HepG2 (cell line): ENCODE measurements at regions not wholly inside any gene's neighbourhood (a gene's known extent, or its start where the extent isn't known, plus 50 kb on each side); places are given as distances from the start of the nearest gene placed in this dataset.

Experiments used
- ATAC-seq: fragments of 200-7000 bp; cut with Tn5 transposase; 3 replicates; pipeline ENCODE4 v1.9.1; 2020; ENCODE audit warnings: mild to moderate bottlenecking, moderate library complexity
- BruUV-seq: library from RNA; stranded (reverse); fragments of 400-500 nt; replicated peaks from 2 replicates; lab custom pipeline; 2021; lab: Mats Ljungman, UMichigan
- CTCF ChIA-PET: fragments of 300-600 bp; formaldehyde crosslinking; extraction: SDS; loops from one replicate; lab custom pipeline; 2021; ENCODE audit warnings: low total read pairs, inconsistent platforms, low intra/inter-chr PET ratio; lab: Yijun Ruan, JAX
- POLR2A ChIA-PET: fragments of 350-600 bp; sonication (Branson Sonifier 250); formaldehyde crosslinking; loops from one replicate; lab custom pipeline; 2020; ENCODE audit warnings: antibody characterized with exemption, inconsistent platforms; lab: Yijun Ruan, JAX
- DNase-seq: peaks from one replicate; pipeline ENCODE4 v3.0.0-alpha.2; 2015; ENCODE audit warnings: low spot score
- FAIRE-seq: peaks from 3 replicates; lab custom pipeline; 2011; peaks lifted over from hg19 to GRCh38; lab: Jason Lieb, UNC
- H2AFZ ChIP-seq: one replicate; pipeline ENCODE4 v1.6.1; 2011; ENCODE audit warnings: low read length, inconsistent platforms
- H3K27ac ChIP-seq: fragments of 300-600 bp; 3 replicates; pipeline ENCODE4 v1.8.0; 2011; ENCODE audit warnings: mixed run types, mild to moderate bottlenecking, mixed read lengths, low read length, inconsistent platforms; ENCODE audit not compliant: insufficient read depth; ENCODE audit errors: extremely low read length
- H3K27me3 ChIP-seq, 2 experiments: fragments of 200-600 bp in 1 of 2; 2 replicates in 1 of 2; 3 replicates in 1 of 2; pipeline versions ENCODE4 v1.6.0 to v1.8.0; 2011; ENCODE audit warnings: low read length in 2 of 2, mild to moderate bottlenecking in 2 of 2, moderate library complexity in 2 of 2, inconsistent platforms in 1 of 2; ENCODE audit not compliant: insufficient read depth in 2 of 2, control insufficient read depth in 1 of 2
- H3K36me3 ChIP-seq, 2 experiments: fragments of 200-600 bp in 1 of 2; replicated peaks in 1 of 2; 2 replicates in 1 of 2; 3 replicates in 1 of 2; pipeline versions ENCODE4 v1.5.1 to v1.8.0; 2011; ENCODE audit warnings: low read length in 2 of 2, inconsistent platforms in 1 of 2; ENCODE audit not compliant: insufficient read depth in 2 of 2, control insufficient read depth in 1 of 2
- H3K4me1 ChIP-seq: 2 replicates; pipeline ENCODE4 v1.5.1; 2012; ENCODE audit warnings: low read length, inconsistent platforms; ENCODE audit not compliant: insufficient read depth
- H3K4me2 ChIP-seq: 2 replicates; pipeline ENCODE4 v1.6.0; 2011; ENCODE audit warnings: low read depth, low read length, inconsistent platforms
- H3K4me3 ChIP-seq, 3 experiments: fragments of 200-600 bp in 1 of 3; sonication (generic), shearing (Covaris generic) in 1 of 3; replicated peaks in 1 of 3; 2 replicates each; pipeline ENCODE4 v1.5.1; 2011 to 2016; ENCODE audit warnings: low read length in 3 of 3, inconsistent platforms in 2 of 3, low read depth in 2 of 3, mild to moderate bottlenecking in 2 of 3, control low read depth in 1 of 3, mixed read lengths in 1 of 3; ENCODE audit not compliant: insufficient read depth in 1 of 3
- H3K79me2 ChIP-seq: one replicate; pipeline ENCODE4 v1.6.1; 2011; ENCODE audit warnings: low read length, inconsistent platforms; ENCODE audit not compliant: insufficient read depth
- H3K9ac ChIP-seq: 2 replicates; pipeline ENCODE4 v1.6.0; 2011; ENCODE audit warnings: mild to moderate bottlenecking, low read depth, low read length, inconsistent platforms; ENCODE audit not compliant: insufficient read depth
- H3K9me3 ChIP-seq: 2 replicates; pipeline ENCODE4 v1.5.1; 2012; ENCODE audit warnings: mild to moderate bottlenecking, low read length
- H4K20me1 ChIP-seq: 2 replicates; pipeline ENCODE4 v1.6.0; 2011; ENCODE audit warnings: inconsistent platforms, mild to moderate bottlenecking, low read length, moderate library complexity; ENCODE audit not compliant: insufficient read depth
- BHLHE40 ChIP-seq: IDR thresholded peaks from 2 replicates; pipeline ENCODE4 v1.6.1; 2011; ENCODE audit warnings: low read length, improper control_type of control experiment
- FOXA1 ChIP-seq, 2 experiments: fragments of 450-650 bp in 1 of 2; sonication (generic) in 1 of 2; formaldehyde crosslinking in 1 of 2; IDR thresholded peaks; 2 replicates each; pipeline versions ENCODE4 v1.4.0 to v1.6.1; 2016 to 2020; ENCODE audit warnings: missing genetic modification reagents in 1 of 2
- HOXA3 ChIP-seq: sonication (generic); formaldehyde crosslinking; IDR thresholded peaks from 2 replicates; pipeline ENCODE4 v1.5.0; 2020; ENCODE audit warnings: missing genetic modification reagents
- IRF2 ChIP-seq: IDR thresholded peaks from 2 replicates; pipeline ENCODE4 v1.6.1; 2018; ENCODE audit warnings: missing genetic modification reagents, missing compliant biosample characterization
- NFIC ChIP-seq: IDR thresholded peaks from 2 replicates; pipeline ENCODE4 v1.6.1; 2012; ENCODE audit warnings: mild to moderate bottlenecking, low read length, inconsistent platforms
- POLR2AphosphoS5 ChIP-seq: IDR thresholded peaks from 2 replicates; pipeline ENCODE4 v1.6.1; 2012; ENCODE audit warnings: low read depth, low read length
- SP4 ChIP-seq: sonication (generic); formaldehyde crosslinking; IDR thresholded peaks from 2 replicates; pipeline ENCODE4 v1.8.1; 2023; ENCODE audit warnings: mild to moderate bottlenecking, missing genetic modification reagents
- ZNF33B ChIP-seq: sonication (generic); formaldehyde crosslinking; IDR thresholded peaks from 2 replicates; pipeline ENCODE4 v1.5.1; 2020; ENCODE audit warnings: mild to moderate bottlenecking, missing genetic modification reagents
- ZNF652 ChIP-seq: IDR thresholded peaks from 2 replicates; pipeline ENCODE4 v1.6.1; 2016; ENCODE audit warnings: low read depth, borderline replicate concordance
- ZNF761 ChIP-seq: sonication (generic); formaldehyde crosslinking; conservative IDR thresholded peaks from 2 replicates; pipeline ENCODE4 v1.4.0; 2020; ENCODE audit warnings: mild to moderate bottlenecking, missing genetic modification reagents
- ZNF772 ChIP-seq: sonication (generic); formaldehyde crosslinking; IDR thresholded peaks from 2 replicates; pipeline ENCODE4 v1.5.0; 2020; ENCODE audit warnings: mild to moderate bottlenecking, missing genetic modification reagents
- ZSCAN9 ChIP-seq: IDR thresholded peaks from 2 replicates; pipeline ENCODE4 v1.6.1; 2016; ENCODE audit warnings: borderline replicate concordance
- WGBS: methylation state at CpG from one replicate; pipeline ENCODE4 v1.1.6; 2017; ENCODE audit warnings: low lambda C conversion rate; 5-methylcytosine and 5-hydroxymethylcytosine counted together
- in situ Hi-C: cut with HindIII; loops from 2 replicates; pipeline ENCODE4 v1.10.0; 2017; ENCODE audit warnings: low pct_unique_long_range_greater_than_20kb; ENCODE audit not compliant: extremely low pct_ligation_motif_present
- intact Hi-C: fragments of 100-400 bp; cut with micrococcal nuclease; formaldehyde crosslinking; loops from one replicate; pipeline ENCODE4 v1.10.0; 2022; ENCODE audit not compliant: unreplicated experiment
- TF ChIP-seq, protein P1 (sequence below): sonication (generic); formaldehyde crosslinking; IDR thresholded peaks from 2 replicates; pipeline ENCODE4 v1.8.0; 2022; ENCODE audit warnings: mild to moderate bottlenecking, missing genetic modification reagents, moderate library complexity
- TF ChIP-seq, protein P2 (sequence below): sonication (generic); formaldehyde crosslinking; IDR thresholded peaks from 2 replicates; pipeline ENCODE4 v1.4.0; 2020; ENCODE audit warnings: mild to moderate bottlenecking, missing genetic modification reagents
- TF ChIP-seq, protein P3 (sequence below): IDR thresholded peaks from 2 replicates; pipeline ENCODE4 v1.6.1; 2016
- TF ChIP-seq, protein P4 (sequence below): sonication (generic); formaldehyde crosslinking; IDR thresholded peaks from 2 replicates; pipeline ENCODE4 v1.4.0; 2020; ENCODE audit warnings: mild to moderate bottlenecking, missing genetic modification reagents

DNA sequence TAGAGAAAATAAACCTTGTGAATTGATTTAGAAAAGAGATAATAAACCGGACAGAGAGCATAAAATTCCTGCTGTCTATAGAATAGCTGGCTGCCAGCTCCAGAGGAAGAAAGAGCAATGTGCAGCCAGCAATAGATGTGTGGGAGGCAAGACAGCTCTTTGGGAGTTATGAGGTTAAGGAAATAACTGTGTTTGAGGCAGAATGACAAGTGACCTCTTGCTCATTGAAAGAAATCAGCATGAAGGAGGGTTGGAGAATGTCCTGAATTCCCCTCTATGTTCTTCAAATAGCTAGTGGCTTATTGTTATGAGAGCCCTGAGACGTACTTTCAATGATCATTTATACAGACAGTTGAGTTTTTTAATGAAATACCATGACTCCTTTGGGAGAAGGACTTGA is 1009.9 kb upstream of the NXPH2 start:
- intact Hi-C loops, result loop anchor here (2.0 to 5.0 kb wide), 2 partner anchors 203 to 1072 kb away; no protein-coding TSS in a partner anchor
- 3% methylated on average over 2 of the region's 2 CpGs for WGBS
- H3K27me3 ChIP-seq, result no peaks in the 10 kb centered on the region
- FAIRE-seq (no peak), ATAC-seq (no peak), DNase-seq (no peak)
- no peaks in the 10 kb centered on the region for H3K9me3 ChIP-seq
- H3K27ac ChIP-seq, result no peak overlapping the region
- no peaks in the 10 kb centered on the region for H3K79me2 ChIP-seq
- H2AFZ ChIP-seq, result no peak overlapping the region
- H3K9ac ChIP-seq, result no peak overlapping the region
- no peaks in the 10 kb centered on the region for H3K36me3 ChIP-seq
- no TSS peak for BruUV-seq
- in situ Hi-C loops, result loop anchor here (25.0 kb wide), 1 partner anchor 1072 kb away; no protein-coding TSS in a partner anchor
- H3K4me1 ChIP-seq, result no peaks in the 10 kb centered on the region
- no peak overlapping the region for H3K4me2 ChIP-seq
- CTCF ChIA-PET, result no interaction called here
- no peak overlapping the region for H3K4me3 ChIP-seq
- H4K20me1 ChIP-seq, result no peaks in the 10 kb centered on the region
- TF ChIP-seq BHLHE40 (no peak), IRF2 (CRISPR knock-in tag) (no peak), ZNF761 (no peak), FOXA1 (IDR thresholded peaks at IDR 0.05) (no peak), FOXA1 (CRISPR knock-in tag; IDR thresholded peaks at IDR 0.05) (no peak), ZSCAN9 (CRISPR knock-in tag) (no peak), ZNF772 (CRISPR knock-in tag) (no peak), HOXA3 (CRISPR knock-in tag) (no peak)
- TF ChIP-seq, protein P1, sequence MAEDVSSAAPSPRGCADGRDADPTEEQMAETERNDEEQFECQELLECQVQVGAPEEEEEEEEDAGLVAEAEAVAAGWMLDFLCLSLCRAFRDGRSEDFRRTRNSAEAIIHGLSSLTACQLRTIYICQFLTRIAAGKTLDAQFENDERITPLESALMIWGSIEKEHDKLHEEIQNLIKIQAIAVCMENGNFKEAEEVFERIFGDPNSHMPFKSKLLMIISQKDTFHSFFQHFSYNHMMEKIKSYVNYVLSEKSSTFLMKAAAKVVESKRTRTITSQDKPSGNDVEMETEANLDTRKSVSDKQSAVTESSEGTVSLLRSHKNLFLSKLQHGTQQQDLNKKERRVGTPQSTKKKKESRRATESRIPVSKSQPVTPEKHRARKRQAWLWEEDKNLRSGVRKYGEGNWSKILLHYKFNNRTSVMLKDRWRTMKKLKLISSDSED (CRISPR knock-in tag), result no peak
- POLR2A ChIA-PET, result no interaction called here

DNA sequence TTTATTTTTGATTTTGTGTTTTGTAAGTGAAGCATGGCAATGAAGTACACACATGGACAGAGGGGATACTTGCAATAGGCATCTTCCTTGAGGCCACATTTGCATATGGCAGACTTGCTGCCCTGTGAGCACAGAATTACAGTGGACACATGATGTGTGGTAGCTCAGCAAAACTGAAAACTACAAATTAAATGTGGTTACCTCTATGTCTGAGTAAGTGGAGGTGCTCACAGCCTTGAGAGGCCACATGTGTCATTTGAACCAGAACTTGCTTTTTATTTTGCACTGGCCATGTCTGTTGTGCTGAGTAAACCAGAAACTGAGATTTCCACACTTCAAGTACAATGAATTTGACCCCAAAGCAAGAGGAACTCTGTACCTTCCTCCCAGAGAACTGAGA is 998.5 kb upstream of the NXPH2 start:
- H3K9me3 ChIP-seq, result no peaks in the 10 kb centered on the region
- no peak overlapping the region for H3K27ac ChIP-seq
- in situ Hi-C loops (loop anchor here (25.0 kb wide), 1 partner anchor 1084 kb away; no protein-coding TSS in a partner anchor), intact Hi-C loops (no loop called here)
- BruUV-seq, result no TSS peak
- FAIRE-seq (no peak), ATAC-seq (no peak), DNase-seq (no peak)
- H3K9ac ChIP-seq, result no peak overlapping the region
- POLR2A ChIA-PET, result no interaction called here
- CTCF ChIA-PET, result no interaction called here
- H2AFZ ChIP-seq, result no peak overlapping the region
- no peak overlapping the region for H3K4me3 ChIP-seq
- no peaks in the 10 kb centered on the region for H3K4me1 ChIP-seq
- H3K4me2 ChIP-seq, result no peak overlapping the region
- no peaks in the 10 kb centered on the region for H3K79me2 ChIP-seq
- no peaks in the 10 kb centered on the region for H3K36me3 ChIP-seq
- H4K20me1 ChIP-seq, result no peaks in the 10 kb centered on the region
- H3K27me3 ChIP-seq, result no peaks in the 10 kb centered on the region
- TF ChIP-seq ZNF652 (CRISPR knock-in tag) (no peak), NFIC (no peak), POLR2AphosphoS5 (no peak), ZNF33B (CRISPR knock-in tag) (no peak), SP4 (CRISPR knock-in tag) (no peak)
- TF ChIP-seq, protein P2, sequence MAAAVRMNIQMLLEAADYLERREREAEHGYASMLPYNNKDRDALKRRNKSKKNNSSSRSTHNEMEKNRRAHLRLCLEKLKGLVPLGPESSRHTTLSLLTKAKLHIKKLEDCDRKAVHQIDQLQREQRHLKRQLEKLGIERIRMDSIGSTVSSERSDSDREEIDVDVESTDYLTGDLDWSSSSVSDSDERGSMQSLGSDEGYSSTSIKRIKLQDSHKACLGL (CRISPR knock-in tag), result no peak
- TF ChIP-seq, protein P3, sequence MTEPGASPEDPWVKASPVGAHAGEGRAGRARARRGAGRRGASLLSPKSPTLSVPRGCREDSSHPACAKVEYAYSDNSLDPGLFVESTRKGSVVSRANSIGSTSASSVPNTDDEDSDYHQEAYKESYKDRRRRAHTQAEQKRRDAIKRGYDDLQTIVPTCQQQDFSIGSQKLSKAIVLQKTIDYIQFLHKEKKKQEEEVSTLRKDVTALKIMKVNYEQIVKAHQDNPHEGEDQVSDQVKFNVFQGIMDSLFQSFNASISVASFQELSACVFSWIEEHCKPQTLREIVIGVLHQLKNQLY (CRISPR knock-in tag), result no peak
- TF ChIP-seq, protein P4, sequence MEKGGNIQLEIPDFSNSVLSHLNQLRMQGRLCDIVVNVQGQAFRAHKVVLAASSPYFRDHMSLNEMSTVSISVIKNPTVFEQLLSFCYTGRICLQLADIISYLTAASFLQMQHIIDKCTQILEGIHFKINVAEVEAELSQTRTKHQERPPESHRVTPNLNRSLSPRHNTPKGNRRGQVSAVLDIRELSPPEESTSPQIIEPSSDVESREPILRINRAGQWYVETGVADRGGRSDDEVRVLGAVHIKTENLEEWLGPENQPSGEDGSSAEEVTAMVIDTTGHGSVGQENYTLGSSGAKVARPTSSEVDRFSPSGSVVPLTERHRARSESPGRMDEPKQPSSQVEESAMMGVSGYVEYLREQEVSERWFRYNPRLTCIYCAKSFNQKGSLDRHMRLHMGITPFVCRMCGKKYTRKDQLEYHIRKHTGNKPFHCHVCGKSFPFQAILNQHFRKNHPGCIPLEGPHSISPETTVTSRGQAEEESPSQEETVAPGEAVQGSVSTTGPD (CRISPR knock-in tag), result no peak
